Activated CD4-positive, alpha-beta memory T cell treated with anti-CD3 and anti-CD28 coated beads, Interleukin-2, amount 10 ng/mL, durations not matched to agents 7 days and 5 days (primary cell): ENCODE measurements at regions not wholly inside any gene's neighbourhood (a gene's known extent, or its start where the extent isn't known, plus 50 kb on each side); places are given as distances from the start of the nearest gene placed in this dataset.
"Not testable (repeated sequence)": the region's sequence is repeated elsewhere in the genome, so short reads cannot be mapped to it uniquely, and the experiment has no call there.

Source experiments
- CTCF ChIA-PET: fragments of 350-600 bp; sonication (Branson Sonifier 250); formaldehyde crosslinking; loops from one replicate; lab custom pipeline; 2021; ENCODE audit warnings: antibody characterized with exemption, inconsistent platforms; lab: Charles Lee
- POLR2A ChIA-PET: fragments of 350-600 bp; sonication (Branson Sonifier 250); formaldehyde crosslinking; loops from one replicate; lab custom pipeline; 2021; ENCODE audit warnings: antibody characterized with exemption; lab: Charles Lee
- DNase-seq: peaks from one replicate; pipeline ENCODE4 v3.0.0-alpha.2; 2020
- H3K27ac Mint-ChIP-seq: one replicate; pipeline ENCODE4 v1.8.0; 2021; ENCODE audit warnings: mild to moderate bottlenecking, mixed read lengths
- H3K27me3 Mint-ChIP-seq: one replicate; pipeline ENCODE4 v1.8.0; 2021; ENCODE audit warnings: mixed read lengths
- H3K36me3 Mint-ChIP-seq: one replicate; pipeline ENCODE4 v1.8.0; 2021; ENCODE audit warnings: low read depth, mixed read lengths
- H3K4me1 Mint-ChIP-seq: one replicate; pipeline ENCODE4 v1.8.0; 2021; ENCODE audit warnings: mixed read lengths
- H3K4me3 Mint-ChIP-seq: one replicate; pipeline ENCODE4 v1.8.0; 2021; ENCODE audit warnings: mild to moderate bottlenecking, mixed read lengths
- H3K9me3 Mint-ChIP-seq: one replicate; pipeline ENCODE4 v1.8.0; 2021; ENCODE audit warnings: mixed read lengths

- no peaks in the 10 kb centered on the region for H3K4me1 Mint-ChIP-seq
- DNase-seq, result no peak
- no peak overlapping the region for H3K27ac Mint-ChIP-seq
- no peaks in the 10 kb centered on the region for H3K27me3 Mint-ChIP-seq
- ChIA-PET POLR2A (no interaction called here), CTCF (no interaction called here)
- peaks cover 14% of the 10 kb centered on the region for H3K9me3 Mint-ChIP-seq
- no peak overlapping the region for H3K4me3 Mint-ChIP-seq
- no peaks in the 10 kb centered on the region for H3K36me3 Mint-ChIP-seq
These were observed 155.7 kb downstream of the TM2D1 start for GRCh38 chr1:61569303-61569621.

DNA sequence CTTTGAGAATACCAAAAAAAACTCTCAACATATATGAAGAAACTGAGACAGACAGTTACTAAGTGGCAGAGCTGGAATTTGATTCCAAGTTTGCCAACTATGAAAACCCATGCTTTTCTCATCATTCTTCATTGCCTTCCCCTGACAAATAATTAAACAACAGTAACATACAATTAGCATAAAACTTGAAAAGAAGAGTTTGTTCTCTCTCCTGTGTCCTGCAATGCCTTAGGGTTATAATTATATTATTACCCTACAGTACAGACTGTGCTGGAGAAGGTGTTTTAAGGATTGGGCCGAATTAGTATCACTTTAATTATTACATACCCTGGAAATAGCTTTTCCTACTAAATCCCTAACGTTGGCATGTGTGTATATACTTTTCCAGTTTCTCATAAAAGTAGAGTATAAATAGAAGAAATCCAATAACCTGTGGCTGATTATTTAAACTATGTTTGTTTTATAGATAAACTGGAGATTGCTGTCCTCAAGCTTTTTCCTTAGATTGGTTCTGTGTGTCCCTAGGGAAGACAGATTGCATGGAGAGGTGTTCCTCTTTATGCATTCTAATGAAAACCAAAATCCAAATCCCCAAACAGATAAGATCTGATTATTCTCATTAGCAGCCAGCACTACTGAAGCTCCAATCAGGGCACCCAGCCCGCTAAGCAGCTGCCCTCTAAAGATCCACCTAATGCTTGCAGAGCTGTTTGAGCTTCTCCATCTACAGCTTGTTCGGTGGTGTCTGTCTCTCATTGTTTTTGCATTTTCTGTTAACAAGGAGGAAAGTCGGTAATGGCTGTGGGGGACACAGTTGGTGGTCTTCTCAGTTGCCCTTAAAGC is 156.3 kb downstream of the TM2D1 start:
- no peaks in the 10 kb centered on the region for H3K27me3 Mint-ChIP-seq
- no peaks in the 10 kb centered on the region for H3K4me1 Mint-ChIP-seq
- H3K9me3 Mint-ChIP-seq, result peaks cover 14% of the 10 kb centered on the region
- no peak overlapping the region for H3K4me3 Mint-ChIP-seq
- H3K36me3 Mint-ChIP-seq, result no peaks in the 10 kb centered on the region
- no peak for DNase-seq
- ChIA-PET CTCF (interaction anchor here (1.8 kb wide), 1 partner anchor 20 kb away, joined by 5 read pairs; no protein-coding TSS in a partner anchor), POLR2A (no interaction called here)
- H3K27ac Mint-ChIP-seq, result no peak overlapping the region

DNA sequence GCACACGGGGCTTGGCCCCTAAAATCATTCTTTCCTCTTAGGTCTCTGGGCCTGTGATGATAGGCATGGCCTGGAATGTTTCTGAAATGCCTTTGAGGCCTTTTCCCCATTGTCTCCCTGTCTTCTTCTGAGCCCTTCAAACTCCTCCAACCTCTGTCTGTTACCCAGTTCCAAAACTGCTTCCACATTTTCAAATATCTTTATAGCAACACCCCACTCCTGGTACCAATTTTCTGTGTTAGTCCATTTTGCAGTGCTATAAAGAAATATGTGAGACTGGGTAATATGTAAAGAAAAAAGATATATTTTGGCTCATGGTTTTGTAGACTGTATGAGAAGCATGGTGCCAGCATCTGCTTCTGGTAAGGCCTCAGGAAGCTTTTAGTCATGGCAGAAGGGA is 158.8 kb downstream of the TM2D1 start:
- H3K36me3 Mint-ChIP-seq, result no peaks in the 10 kb centered on the region
- ChIA-PET CTCF (interaction anchor here (0.5 kb wide), 1 partner anchor 684 kb away, joined by 4 read pairs; no protein-coding TSS in a partner anchor), POLR2A (no interaction called here)
- H3K4me3 Mint-ChIP-seq, result no peak overlapping the region
- peaks cover 14% of the 10 kb centered on the region for H3K9me3 Mint-ChIP-seq
- H3K4me1 Mint-ChIP-seq, result no peaks in the 10 kb centered on the region
- H3K27me3 Mint-ChIP-seq, result no peaks in the 10 kb centered on the region
- no peak overlapping the region for H3K27ac Mint-ChIP-seq
- DNase-seq, result no peak

GRCh38 chr1:61563611-61564010 is 161.3 kb downstream of the TM2D1 start:
- Mint-ChIP-seq H3K9me3 (peaks cover 14% of the 10 kb centered on the region), H3K36me3 (no peaks in the 10 kb centered on the region), H3K27me3 (no peaks in the 10 kb centered on the region), H3K27ac (no peak overlapping the region), H3K4me1 (no peaks in the 10 kb centered on the region), H3K4me3 (no peak overlapping the region)
- ChIA-PET CTCF (no interaction called here), POLR2A (no interaction called here)
- DNase-seq, result no peak

GRCh38 chr1:61561666-61562065 is 163.3 kb downstream of the TM2D1 start:
- ChIA-PET CTCF (no interaction called here), POLR2A (no interaction called here)
- no peaks in the 10 kb centered on the region for H3K4me1 Mint-ChIP-seq
- H3K36me3 Mint-ChIP-seq, result no peaks in the 10 kb centered on the region
- H3K27me3 Mint-ChIP-seq, result no peaks in the 10 kb centered on the region
- no peak for DNase-seq
- H3K4me3 Mint-ChIP-seq, result no peak overlapping the region
- peaks cover 11% of the 10 kb centered on the region for H3K9me3 Mint-ChIP-seq
- no peak overlapping the region for H3K27ac Mint-ChIP-seq

GRCh38 chr1:61560385-61560784 is 164.6 kb downstream of the TM2D1 start:
- Mint-ChIP-seq H3K36me3 (no peaks in the 10 kb centered on the region), H3K27me3 (peaks cover 3% of the 10 kb centered on the region), H3K4me3 (no peak overlapping the region), H3K4me1 (no peaks in the 10 kb centered on the region), H3K27ac (no peak overlapping the region), H3K9me3 (peaks cover 15% of the 10 kb centered on the region)
- POLR2A ChIA-PET, result no interaction called here
- no peak for DNase-seq
- CTCF ChIA-PET, result no interaction called here

DNA sequence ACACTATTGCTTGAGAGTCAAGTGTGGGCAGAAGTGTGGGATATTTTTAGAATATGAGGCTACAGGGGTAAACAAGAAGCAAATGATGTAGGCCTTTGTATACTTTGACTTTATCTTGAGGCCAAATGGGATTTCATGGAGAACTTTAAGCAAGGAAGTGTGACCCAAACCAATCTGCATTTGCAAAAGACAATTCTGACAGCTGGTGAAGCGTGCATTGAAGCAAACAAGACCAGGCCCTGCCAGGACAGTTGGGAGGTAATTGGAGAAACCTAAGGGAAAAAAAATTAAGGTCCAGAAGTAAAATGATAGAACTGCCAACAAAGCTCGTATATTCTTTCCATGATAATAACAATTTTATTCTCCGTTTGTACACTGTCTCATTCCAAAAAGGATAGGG is 168.3 kb downstream of the TM2D1 start:
- Mint-ChIP-seq H3K27me3 (peaks cover 3% of the 10 kb centered on the region), H3K9me3 (peaks cover 8% of the 10 kb centered on the region), H3K4me3 (no peak overlapping the region), H3K27ac (no peak overlapping the region), H3K36me3 (no peaks in the 10 kb centered on the region), H3K4me1 (no peaks in the 10 kb centered on the region)
- CTCF ChIA-PET, result no interaction called here
- no peak for DNase-seq
- POLR2A ChIA-PET, result no interaction called here

GRCh38 chr1:61552630-61553305 is 172.2 kb downstream of the TM2D1 start:
- no peak overlapping the region for H3K27ac Mint-ChIP-seq
- no peaks in the 10 kb centered on the region for H3K36me3 Mint-ChIP-seq
- ChIA-PET POLR2A (no interaction called here), CTCF (no interaction called here)
- peaks cover 8% of the 10 kb centered on the region for H3K9me3 Mint-ChIP-seq
- no peak overlapping the region for H3K4me3 Mint-ChIP-seq
- no peaks in the 10 kb centered on the region for H3K4me1 Mint-ChIP-seq
- H3K27me3 Mint-ChIP-seq, result peaks cover 9% of the 10 kb centered on the region
- DNase-seq, result no peak

- not testable (repeated sequence) for DNase-seq, H3K36me3 Mint-ChIP-seq, H3K9me3 Mint-ChIP-seq, H3K27ac Mint-ChIP-seq, H3K4me3 Mint-ChIP-seq
- H3K4me1 Mint-ChIP-seq, result peaks cover 14% of the 10 kb centered on the region
- CTCF ChIA-PET, result interaction anchor here (0.6 to 1.7 kb wide), 7 partner anchors 9 to 305 kb away, joined by 3 to 8 read pairs (median 4); no protein-coding TSS in a partner anchor
- POLR2A ChIA-PET, result interaction anchor here (1.5 kb wide), 1 partner anchor 10 kb away, joined by 3 read pairs; no protein-coding TSS in a partner anchor
- peaks cover 22% of the 10 kb centered on the region for H3K27me3 Mint-ChIP-seq
These were observed 177.6 kb downstream of the TM2D1 start for GRCh38 chr1:61547302-61547701.

DNA sequence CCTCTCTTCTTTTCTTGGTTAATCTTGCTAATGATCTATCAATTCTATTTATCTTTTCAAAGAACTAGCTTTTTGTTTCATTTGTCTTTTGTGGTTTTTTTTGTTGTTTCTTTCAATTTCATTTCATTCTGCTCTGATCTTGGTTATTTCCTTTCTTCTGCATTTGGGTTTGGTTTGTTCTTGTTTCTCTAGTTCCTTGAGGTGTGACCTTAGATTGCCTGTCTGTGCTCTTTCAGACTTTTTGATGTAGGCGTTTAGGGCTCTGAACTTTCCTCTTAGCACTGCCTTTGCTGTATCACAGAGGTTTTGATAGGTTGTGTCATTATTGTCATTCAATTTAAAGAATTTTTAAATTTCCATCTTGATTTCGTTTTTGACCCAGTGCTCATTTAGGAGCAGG is 180.1 kb downstream of the TM2D1 start:
- CTCF ChIA-PET, POLR2A ChIA-PET, DNase-seq, H3K36me3 Mint-ChIP-seq, H3K4me3 Mint-ChIP-seq, H3K9me3 Mint-ChIP-seq, H3K27ac Mint-ChIP-seq: not testable (repeated sequence)
- peaks cover 14% of the 10 kb centered on the region for H3K4me1 Mint-ChIP-seq
- H3K27me3 Mint-ChIP-seq, result peaks cover 22% of the 10 kb centered on the region

DNA sequence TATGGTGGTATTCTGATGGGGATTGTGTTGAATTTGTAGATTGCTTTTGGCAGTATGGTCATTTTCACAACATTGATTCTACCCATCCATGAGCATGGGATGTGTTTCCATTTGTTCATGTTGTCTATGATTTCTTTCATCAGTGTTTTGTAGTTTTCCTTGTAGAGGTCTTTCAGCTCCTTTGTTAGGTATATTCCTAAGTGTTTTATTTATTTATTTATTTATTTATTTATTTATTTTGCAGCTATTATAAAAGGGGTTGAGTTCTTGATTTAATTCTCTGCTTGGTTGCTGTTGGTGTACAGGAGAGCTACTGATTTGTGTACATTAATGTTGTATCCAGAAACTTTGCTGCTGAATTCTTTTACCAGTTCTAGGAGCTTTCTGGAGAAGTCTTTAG is 181.4 kb downstream of the TM2D1 start:
- peaks cover 19% of the 10 kb centered on the region for H3K27me3 Mint-ChIP-seq
- peaks cover 14% of the 10 kb centered on the region for H3K4me1 Mint-ChIP-seq
- H3K4me3 Mint-ChIP-seq, H3K27ac Mint-ChIP-seq, H3K36me3 Mint-ChIP-seq, POLR2A ChIA-PET, H3K9me3 Mint-ChIP-seq, DNase-seq, CTCF ChIA-PET: not testable (repeated sequence)

GRCh38 chr1:61539720-61540462 is 185.1 kb downstream of the TM2D1 start:
- ChIA-PET POLR2A (no interaction called here), CTCF (no interaction called here)
- H3K4me1 Mint-ChIP-seq, result peaks cover 15% of the 10 kb centered on the region
- no peaks in the 10 kb centered on the region for H3K36me3 Mint-ChIP-seq
- no peaks in the 10 kb centered on the region for H3K9me3 Mint-ChIP-seq
- no peak overlapping the region for H3K4me3 Mint-ChIP-seq
- peaks cover 19% of the 10 kb centered on the region for H3K27me3 Mint-ChIP-seq
- no peak for DNase-seq
- no peak overlapping the region for H3K27ac Mint-ChIP-seq

GRCh38 chr1:61538228-61538627 is 186.7 kb downstream of the TM2D1 start:
- H3K4me1 Mint-ChIP-seq, result peaks cover 9% of the 10 kb centered on the region
- CTCF ChIA-PET, result interaction anchor here (1.1 kb wide), 1 partner anchor 9 kb away, joined by 4 read pairs; no protein-coding TSS in a partner anchor
- POLR2A ChIA-PET, result interaction anchor here (1.6 kb wide), 1 partner anchor 9 kb away, joined by 3 read pairs; no protein-coding TSS in a partner anchor

More at GRCh38 chr1:61538228-61538627, 186.7 kb downstream of the TM2D1 start:
- Mint-ChIP-seq H3K36me3 (no peaks in the 10 kb centered on the region), H3K27ac (no peak overlapping the region), H3K9me3 (no peaks in the 10 kb centered on the region), H3K27me3 (peaks cover 12% of the 10 kb centered on the region), H3K4me3 (no peak overlapping the region)
- no peak for DNase-seq
